ENCODE measurements at regions not wholly inside any gene's neighbourhood (a gene's known extent, or its start where the extent isn't known, plus 50 kb on each side); places are given as distances from the start of the nearest gene placed in this dataset.

GRCh38 chr15:95843241-95843910, 487.1 kb upstream of the NR2F2 start:
- peaks cover 20% of the 10 kb centered on the region for H3K4me1 ChIP-seq (replicated peaks)
- no peak overlapping the region for H3K27ac ChIP-seq

DNA sequence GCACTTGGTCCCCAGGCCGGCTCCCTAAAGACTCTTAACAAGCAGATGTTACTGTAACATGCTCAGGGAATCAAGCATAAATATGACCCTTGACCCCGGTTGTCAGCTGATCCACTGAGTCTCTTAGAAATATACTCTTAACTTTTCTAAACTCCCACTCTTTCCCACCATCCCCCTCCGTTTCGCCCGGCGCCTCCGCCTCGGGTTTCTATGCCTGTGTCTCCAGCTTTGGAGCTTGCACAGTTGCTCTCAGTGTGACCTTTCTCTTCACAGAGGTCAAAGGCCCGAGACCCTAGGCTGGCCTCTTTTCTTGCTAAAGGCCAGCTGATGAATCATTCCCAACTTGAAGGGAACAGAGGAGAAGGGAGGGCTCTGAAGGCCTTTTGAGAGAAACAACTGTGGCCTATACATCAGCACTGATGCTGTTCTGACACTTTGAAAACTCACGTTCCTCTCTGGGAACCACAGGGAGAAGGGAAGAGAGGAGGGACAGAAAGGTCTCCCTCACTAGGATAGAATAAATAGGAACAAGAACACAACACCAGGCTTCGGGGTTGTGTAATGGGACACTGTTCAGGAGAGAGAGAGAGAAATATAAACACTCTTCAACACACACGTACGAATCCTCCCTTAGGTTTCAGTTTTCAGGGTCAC, 484.5 kb upstream of the NR2F2 start:
- H3K27ac ChIP-seq: no peak overlapping the region
- DNase-seq (ENCODE audit: low read depth in 1 of 2, low spot score in 2 of 2): no peak
- no peaks in the 10 kb centered on the region for H3K9me3 ChIP-seq (replicated peaks)
- no peak overlapping the region for H3K4me3 ChIP-seq
- no peaks in the 10 kb centered on the region for H3K27me3 ChIP-seq (replicated peaks)
- H3K4me1 ChIP-seq (replicated peaks): no peaks in the 10 kb centered on the region; the same call in 1 of the 2 replicates
- H3K36me3 ChIP-seq: no peaks in the 10 kb centered on the region

More at GRCh38 chr15:95843241-95843910, 487.1 kb upstream of the NR2F2 start:
- Histone ChIP-seq H3K27me3 (replicated peaks) (no peaks in the 10 kb centered on the region), H3K9me3 (replicated peaks) (no peaks in the 10 kb centered on the region), H3K4me3 (no peak overlapping the region), H3K36me3 (no peaks in the 10 kb centered on the region)
- DNase-seq (ENCODE audit: low read depth in 1 of 2, low spot score in 2 of 2): peak in 1 of 2 experiments; percentile 14

GRCh38 chr15:95848126-95848525, 482.4 kb upstream of the NR2F2 start:
- Histone ChIP-seq H3K36me3 (no peaks in the 10 kb centered on the region), H3K27me3 (replicated peaks) (no peaks in the 10 kb centered on the region), H3K27ac (no peak overlapping the region), H3K4me1 (replicated peaks) (no peaks in the 10 kb centered on the region), H3K4me3 (no peak overlapping the region), H3K9me3 (replicated peaks) (no peaks in the 10 kb centered on the region)
- no peak for DNase-seq (ENCODE audit: low read depth in 1 of 2, low spot score in 2 of 2)

DNA sequence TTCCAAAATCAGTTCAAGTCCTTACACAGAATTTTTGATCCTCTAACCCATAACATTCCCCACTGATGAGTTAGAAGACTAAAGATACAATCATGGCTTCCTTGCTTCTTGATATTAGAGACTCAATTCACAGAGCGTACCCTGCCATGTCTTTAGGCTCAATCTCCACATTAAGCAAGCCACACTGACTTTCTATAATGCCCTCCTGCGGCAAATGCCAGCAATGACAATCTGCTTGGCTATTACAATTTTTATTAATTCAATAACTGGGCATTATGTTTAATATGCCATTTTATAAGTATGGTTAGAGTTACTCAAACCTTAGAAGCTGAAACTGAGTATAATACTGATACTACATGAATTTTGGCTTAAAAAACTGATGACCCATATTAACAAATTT, 479.7 kb upstream of the NR2F2 start:
- no peak for DNase-seq (ENCODE audit: low read depth in 1 of 2, low spot score in 2 of 2)

DNA sequence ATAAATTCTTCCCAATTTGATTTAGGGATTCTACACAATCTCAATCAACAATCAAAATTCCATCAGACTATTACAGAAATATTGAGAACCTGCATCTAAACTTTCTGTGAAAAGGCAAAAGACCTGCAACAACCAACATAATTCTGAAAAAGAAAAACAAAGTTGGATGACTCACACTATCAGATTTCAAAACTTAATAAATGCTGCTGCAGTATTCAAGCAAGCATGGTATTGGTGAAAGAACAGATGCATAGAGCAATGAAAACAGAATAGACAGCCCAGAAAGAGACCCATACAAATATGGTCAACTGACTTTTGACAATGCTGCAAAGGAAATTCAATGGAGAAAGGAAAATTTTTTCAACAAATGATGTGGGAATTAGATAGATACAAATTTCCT, 477.1 kb upstream of the NR2F2 start:
- Histone ChIP-seq H3K36me3 (no peaks in the 10 kb centered on the region), H3K27me3 (replicated peaks) (no peaks in the 10 kb centered on the region), H3K4me3 (no peak overlapping the region), H3K4me1 (replicated peaks) (no peaks in the 10 kb centered on the region), H3K9me3 (replicated peaks) (no peaks in the 10 kb centered on the region), H3K27ac (no peak overlapping the region)
- no peak for DNase-seq (ENCODE audit: low read depth in 1 of 2, low spot score in 2 of 2)

More for the DNA sequence above, 479.7 kb upstream of the NR2F2 start:
- no peaks in the 10 kb centered on the region for H3K27me3 ChIP-seq (replicated peaks)
- no peaks in the 10 kb centered on the region for H3K36me3 ChIP-seq
- no peaks in the 10 kb centered on the region for H3K4me1 ChIP-seq (replicated peaks)
- no peaks in the 10 kb centered on the region for H3K9me3 ChIP-seq (replicated peaks)
- no peak overlapping the region for H3K27ac ChIP-seq
- H3K4me3 ChIP-seq: no peak overlapping the region

DNA sequence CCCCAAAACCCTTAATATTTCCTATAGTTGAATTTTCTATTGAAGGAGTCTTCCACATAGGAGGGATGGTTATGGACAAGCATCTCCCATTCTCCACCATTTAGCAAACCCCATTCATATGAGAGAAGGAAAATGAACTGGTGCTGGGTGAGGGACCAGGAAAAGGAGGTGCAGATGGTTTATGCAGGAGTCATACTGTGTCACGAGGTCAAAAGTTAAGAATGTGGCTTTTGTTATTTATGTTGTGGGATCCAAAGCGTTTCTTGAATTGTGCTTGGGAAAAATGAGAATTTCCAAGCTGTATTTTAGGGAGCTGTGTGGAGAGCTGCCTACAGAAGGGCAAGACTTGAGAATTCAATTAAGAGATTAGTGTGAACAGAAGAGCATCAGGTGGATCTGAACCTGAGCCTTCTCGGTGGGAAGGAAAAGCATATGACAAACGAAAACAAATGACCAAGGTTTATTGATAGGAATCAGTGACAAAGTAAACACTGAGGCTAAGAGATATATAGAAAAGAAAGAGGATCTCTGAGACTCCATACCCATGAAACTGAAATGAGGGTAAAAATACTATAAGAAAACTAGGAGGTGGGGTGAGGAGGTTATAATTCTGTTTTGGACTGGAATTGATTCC, 473.3 kb upstream of the NR2F2 start:
- H3K27ac ChIP-seq: no peak overlapping the region
- no peaks in the 10 kb centered on the region for H3K27me3 ChIP-seq (replicated peaks)
- DNase-seq (ENCODE audit: low read depth in 1 of 2, low spot score in 2 of 2): no peak
- H3K4me1 ChIP-seq (replicated peaks): no peaks in the 10 kb centered on the region
- no peaks in the 10 kb centered on the region for H3K9me3 ChIP-seq (replicated peaks)
- H3K4me3 ChIP-seq: no peak overlapping the region
- H3K36me3 ChIP-seq: no peaks in the 10 kb centered on the region

DNA sequence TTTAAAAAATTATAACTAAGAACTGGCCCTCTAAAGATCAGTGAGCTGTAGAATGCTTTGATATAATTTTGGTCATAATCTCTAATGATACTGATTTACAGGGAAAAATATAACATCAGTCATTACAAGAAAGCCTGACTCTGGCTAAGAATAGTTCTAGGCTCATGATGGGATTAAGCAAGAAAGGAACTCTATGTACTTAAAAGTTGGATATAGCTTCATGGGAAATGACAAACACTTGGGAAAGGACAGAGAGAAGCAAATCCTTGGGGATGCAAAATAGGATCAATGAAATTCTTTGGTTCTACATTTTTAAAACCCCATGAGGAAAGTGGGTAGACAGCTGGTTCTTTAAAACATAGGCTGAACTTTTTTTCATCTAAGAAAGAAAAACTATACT, 472.7 kb upstream of the NR2F2 start:
- no peak for DNase-seq (ENCODE audit: low read depth in 1 of 2, low spot score in 2 of 2)
- H3K9me3 ChIP-seq (replicated peaks): no peaks in the 10 kb centered on the region

GRCh38 chr15:95860406-95860805, 470.1 kb upstream of the NR2F2 start:
- DNase-seq (ENCODE audit: low read depth in 1 of 2, low spot score in 2 of 2): no peak

More for the DNA sequence above, 472.7 kb upstream of the NR2F2 start:
- H3K27ac ChIP-seq: no peak overlapping the region
- no peaks in the 10 kb centered on the region for H3K36me3 ChIP-seq
- no peak overlapping the region for H3K4me3 ChIP-seq
- H3K27me3 ChIP-seq (replicated peaks): no peaks in the 10 kb centered on the region
- no peaks in the 10 kb centered on the region for H3K4me1 ChIP-seq (replicated peaks)

DNA sequence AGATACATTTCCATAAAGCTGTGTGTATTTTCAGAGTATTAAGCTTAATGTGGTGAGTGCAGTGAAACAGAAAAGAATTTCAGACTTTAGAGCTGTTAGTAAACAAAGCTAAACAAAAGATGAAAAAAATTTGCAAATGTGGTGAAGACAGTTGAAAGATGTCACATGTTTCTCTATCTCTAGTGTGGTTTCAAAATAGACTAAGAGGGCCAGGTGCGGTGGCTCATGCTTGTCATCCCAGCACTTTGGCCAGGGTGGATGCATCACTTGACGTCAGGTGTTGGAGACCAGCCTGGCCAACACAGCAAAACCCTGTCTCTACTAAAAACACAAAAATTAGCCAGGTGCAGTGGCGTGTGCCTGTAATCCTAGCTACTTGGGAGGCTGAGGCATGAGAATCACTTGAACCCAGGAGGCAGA, 466.0 kb upstream of the NR2F2 start:
- Histone ChIP-seq H3K36me3 (no peaks in the 10 kb centered on the region), H3K9me3 (replicated peaks) (no peaks in the 10 kb centered on the region), H3K4me1 (replicated peaks) (no peaks in the 10 kb centered on the region), H3K27me3 (replicated peaks) (no peaks in the 10 kb centered on the region), H3K27ac (no peak overlapping the region), H3K4me3 (no peak overlapping the region)
- no peak for DNase-seq (ENCODE audit: low read depth in 1 of 2, low spot score in 2 of 2)

More at GRCh38 chr15:95860406-95860805, 470.1 kb upstream of the NR2F2 start:
- Histone ChIP-seq H3K4me3 (no peak overlapping the region), H3K4me1 (replicated peaks) (no peaks in the 10 kb centered on the region), H3K27ac (no peak overlapping the region), H3K9me3 (replicated peaks) (no peaks in the 10 kb centered on the region), H3K27me3 (replicated peaks) (no peaks in the 10 kb centered on the region), H3K36me3 (no peaks in the 10 kb centered on the region)

DNA sequence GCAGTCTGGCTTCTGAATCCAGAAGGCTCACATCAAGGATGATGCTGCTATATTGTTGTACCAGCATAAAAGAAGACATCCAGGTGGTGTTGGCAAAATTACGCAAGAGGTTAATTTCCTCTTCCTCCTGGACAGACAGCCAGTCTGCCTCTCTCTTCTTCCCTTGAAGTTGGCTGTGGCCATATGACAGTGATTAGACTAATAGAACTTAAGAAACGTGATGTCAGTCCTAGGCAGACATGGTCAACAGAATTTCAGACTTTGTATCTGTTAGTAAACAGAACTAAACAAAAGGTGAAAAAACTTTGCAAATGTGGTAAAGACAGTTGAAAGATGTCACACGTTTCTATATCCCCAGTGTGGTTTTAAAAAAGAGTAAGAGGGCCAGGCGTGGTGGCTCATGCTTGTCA, 465.2 kb upstream of the NR2F2 start:
- Histone ChIP-seq H3K27ac (no peak overlapping the region), H3K4me1 (replicated peaks) (no peaks in the 10 kb centered on the region), H3K36me3 (no peaks in the 10 kb centered on the region), H3K9me3 (replicated peaks) (no peaks in the 10 kb centered on the region), H3K27me3 (replicated peaks) (no peaks in the 10 kb centered on the region), H3K4me3 (no peak overlapping the region)
- DNase-seq (ENCODE audit: low read depth in 1 of 2, low spot score in 2 of 2): no peak

DNA sequence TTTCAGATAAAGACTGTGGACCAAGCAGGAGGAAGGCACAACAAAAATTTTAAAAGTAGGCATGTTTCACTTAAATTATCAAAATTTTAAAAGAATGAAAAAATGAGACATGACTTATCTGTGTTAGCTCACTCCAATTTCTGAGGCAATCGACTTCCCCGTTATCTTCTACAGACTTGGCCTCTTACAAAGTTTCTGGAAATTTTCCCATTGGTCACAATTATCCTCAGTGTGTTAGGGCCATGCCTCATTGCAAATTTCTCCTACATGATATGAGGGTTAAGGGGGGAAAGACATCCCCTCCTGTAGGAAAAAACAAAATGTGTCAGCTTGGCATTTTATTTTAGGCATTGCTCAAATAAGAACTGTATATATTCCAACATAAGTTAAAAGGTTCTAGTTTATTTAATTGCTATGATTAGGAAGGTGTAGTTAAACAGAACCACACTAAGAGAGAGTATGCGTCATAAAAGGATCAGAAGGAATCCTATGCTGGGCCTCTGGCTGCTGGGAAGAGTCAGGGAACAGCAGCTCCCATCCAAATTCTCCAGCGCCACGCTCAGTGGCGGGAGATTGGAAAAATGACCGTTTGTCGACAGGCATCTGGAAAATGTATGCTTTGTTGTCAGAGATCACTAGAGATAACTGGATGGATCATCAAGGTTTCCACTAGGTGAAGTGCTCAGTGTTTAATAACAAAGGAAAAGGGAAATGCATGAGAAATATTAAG, 463.6 kb upstream of the NR2F2 start:
- no peak for DNase-seq (ENCODE audit: low read depth in 1 of 2, low spot score in 2 of 2)
- no peak overlapping the region for H3K27ac ChIP-seq
- H3K27me3 ChIP-seq (replicated peaks): no peaks in the 10 kb centered on the region
- H3K4me1 ChIP-seq (replicated peaks): no peaks in the 10 kb centered on the region
- no peaks in the 10 kb centered on the region for H3K9me3 ChIP-seq (replicated peaks)
- H3K4me3 ChIP-seq: no peak overlapping the region
- no peaks in the 10 kb centered on the region for H3K36me3 ChIP-seq

DNA sequence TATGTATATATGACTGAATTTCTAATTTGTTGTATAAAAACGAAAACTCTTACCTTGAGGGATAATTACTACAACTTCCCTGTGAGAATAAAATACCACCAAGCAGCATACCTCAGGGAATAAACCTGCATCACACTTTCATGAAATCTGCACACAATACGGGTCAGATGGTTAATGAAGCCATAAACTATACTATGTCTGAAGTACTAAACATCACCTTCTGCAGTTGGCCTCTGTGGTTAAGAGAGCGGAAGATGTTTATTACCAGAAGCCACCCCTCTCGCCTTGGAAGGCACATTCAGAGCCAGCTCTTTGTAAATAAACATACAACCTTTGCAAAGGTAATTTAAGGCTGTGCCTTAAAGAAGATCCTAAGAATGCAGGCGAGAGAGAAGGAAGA, 462.1 kb upstream of the NR2F2 start:
- H3K4me1 ChIP-seq (replicated peaks): no peaks in the 10 kb centered on the region

DNA sequence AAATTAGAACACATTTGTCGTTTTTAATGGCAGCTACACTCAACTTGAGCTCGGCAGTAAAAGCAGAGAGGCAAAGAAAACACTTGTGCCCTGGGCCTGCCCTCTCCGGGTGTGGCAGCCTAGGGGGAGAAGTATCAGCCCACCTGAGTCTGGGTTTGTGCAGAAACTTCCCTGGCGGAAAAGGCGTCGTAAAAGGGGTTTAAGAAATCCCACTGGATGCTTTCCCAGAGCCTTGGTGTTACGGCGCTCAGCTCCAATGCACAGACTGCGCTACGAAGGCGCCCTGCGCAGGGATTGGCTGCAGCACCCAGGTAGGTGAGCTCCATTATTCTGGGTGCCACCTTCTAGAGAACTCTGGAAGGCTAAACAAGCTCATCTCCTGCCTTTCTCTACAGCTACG, 461.5 kb upstream of the NR2F2 start:
- Histone ChIP-seq H3K27me3 (replicated peaks) (no peaks in the 10 kb centered on the region), H3K4me1 (replicated peaks) (no peaks in the 10 kb centered on the region), H3K36me3 (no peaks in the 10 kb centered on the region), H3K4me3 (no peak overlapping the region), H3K9me3 (replicated peaks) (no peaks in the 10 kb centered on the region), H3K27ac (no peak overlapping the region)
- DNase-seq (ENCODE audit: low read depth in 1 of 2, low spot score in 2 of 2): no peak

More for the DNA sequence above, 462.1 kb upstream of the NR2F2 start:
- Histone ChIP-seq H3K36me3 (no peaks in the 10 kb centered on the region), H3K9me3 (replicated peaks) (no peaks in the 10 kb centered on the region), H3K27me3 (replicated peaks) (no peaks in the 10 kb centered on the region), H3K4me3 (no peak overlapping the region), H3K27ac (no peak overlapping the region)
- DNase-seq (ENCODE audit: low read depth in 1 of 2, low spot score in 2 of 2): no peak

GRCh38 chr15:95869920-95870319, 460.6 kb upstream of the NR2F2 start:
- no peak for DNase-seq (ENCODE audit: low read depth in 1 of 2, low spot score in 2 of 2)
- no peak overlapping the region for H3K4me3 ChIP-seq
- H3K27me3 ChIP-seq (replicated peaks): no peaks in the 10 kb centered on the region
- no peaks in the 10 kb centered on the region for H3K36me3 ChIP-seq
- no peaks in the 10 kb centered on the region for H3K9me3 ChIP-seq (replicated peaks)
- no peaks in the 10 kb centered on the region for H3K4me1 ChIP-seq (replicated peaks)
- no peak overlapping the region for H3K27ac ChIP-seq
